Activated CD8-positive, alpha-beta memory T cell treated with anti-CD3 and anti-CD28 coated beads, Interleukin-2, amount 50 U/mL, for 1 hour (primary cell): ENCODE measurements at regions not wholly inside any gene's neighbourhood (a gene's known extent, or its start where the extent isn't known, plus 50 kb on each side); places are given as distances from the start of the nearest gene placed in this dataset.

ENCODE experiments used
- DNase-seq: peaks from one replicate; pipeline ENCODE4 v3.0.0-alpha.2; 2020; ENCODE audit errors: extremely low read depth

DNA sequence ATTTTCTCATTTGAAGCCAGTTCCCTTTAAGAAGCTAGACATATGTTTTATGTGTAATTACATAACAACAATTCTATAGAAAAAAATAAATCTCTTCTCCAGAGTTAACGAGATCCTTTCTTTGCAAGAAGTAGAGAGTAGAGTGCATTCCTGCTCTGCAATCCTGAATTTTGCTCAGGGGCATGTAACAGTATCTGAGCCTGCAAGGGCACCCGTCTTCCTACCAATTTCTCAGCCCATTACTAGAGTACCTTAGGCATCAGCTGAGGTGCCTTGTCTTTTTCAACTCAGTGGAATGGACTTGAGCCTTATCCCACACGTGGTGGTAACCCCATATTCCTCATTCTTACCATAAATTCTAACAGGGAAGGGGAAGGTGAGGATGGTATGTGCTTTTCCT lies 205.9 kb downstream of the IKZF2 start:
- no peak for DNase-seq

DNA sequence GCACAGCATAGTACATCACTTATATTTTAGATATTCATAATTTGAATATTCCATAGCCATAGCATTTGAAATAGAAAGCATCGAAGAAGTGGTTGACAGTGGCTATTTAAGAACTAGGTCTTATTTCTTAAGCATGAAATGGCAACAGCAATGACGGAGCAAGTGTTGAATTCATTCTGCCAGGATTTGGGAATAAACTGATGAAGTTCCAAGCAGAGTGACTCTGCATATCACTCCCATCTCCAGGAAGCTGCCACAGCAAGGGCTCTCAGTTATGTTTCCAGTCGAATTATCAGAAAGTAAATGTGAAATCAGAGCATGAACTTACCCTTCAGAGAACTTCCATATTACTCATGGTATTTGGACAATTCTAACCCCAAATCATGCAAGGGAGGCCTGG lies 208.1 kb downstream of the IKZF2 start:
- DNase-seq, result no peak

DNA sequence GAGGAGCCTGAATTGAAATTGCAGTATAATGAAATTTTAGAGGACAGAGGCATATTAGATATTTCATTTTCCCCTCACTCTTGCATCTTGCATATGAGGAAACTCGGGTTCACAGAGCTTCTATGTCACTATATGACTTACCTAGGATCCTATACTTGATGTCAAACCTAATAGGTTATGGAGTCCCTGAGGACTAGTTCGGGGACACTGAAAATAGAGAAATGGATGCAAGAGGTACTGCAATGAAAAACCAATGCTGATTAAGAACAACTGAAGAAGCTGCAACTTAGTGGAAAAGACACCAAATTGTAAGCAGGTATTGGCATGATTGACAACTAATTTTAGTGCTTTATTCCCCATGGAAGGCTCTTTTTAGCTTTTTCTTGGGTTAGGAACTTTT lies 210.1 kb downstream of the IKZF2 start:
- DNase-seq, result no peak

- no peak for DNase-seq
These were observed 210.6 kb downstream of the IKZF2 start for GRCh38 chr2:212940816-212941215.

- DNase-seq, result no peak
These were observed 211.5 kb downstream of the IKZF2 start for GRCh38 chr2:212939777-212940531.

- DNase-seq, result no peak
These were observed 213.1 kb downstream of the IKZF2 start for GRCh38 chr2:212938144-212938793.

DNA sequence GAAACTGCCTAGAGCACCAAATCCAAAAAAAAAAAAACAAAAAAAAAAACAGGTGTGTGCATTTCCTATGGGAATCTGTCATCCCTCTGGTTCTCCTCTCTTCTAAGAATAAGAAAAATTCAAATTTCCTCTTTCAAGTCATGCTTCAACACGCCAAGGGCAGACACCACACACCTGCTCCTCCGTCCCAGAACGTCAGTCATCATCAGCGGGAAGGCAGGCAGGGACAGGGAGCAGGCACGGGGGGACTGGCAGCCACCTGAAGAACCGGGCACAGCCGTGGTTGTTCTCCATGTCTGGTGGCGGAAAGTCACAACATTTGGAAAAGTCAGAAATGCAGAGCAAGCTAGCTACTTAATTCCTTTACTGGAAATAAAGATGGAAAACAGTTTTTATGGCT lies 214.8 kb downstream of the IKZF2 start:
- no peak for DNase-seq

- DNase-seq, result no peak
These were observed 215.7 kb downstream of the IKZF2 start for GRCh38 chr2:212935752-212936151.

DNA sequence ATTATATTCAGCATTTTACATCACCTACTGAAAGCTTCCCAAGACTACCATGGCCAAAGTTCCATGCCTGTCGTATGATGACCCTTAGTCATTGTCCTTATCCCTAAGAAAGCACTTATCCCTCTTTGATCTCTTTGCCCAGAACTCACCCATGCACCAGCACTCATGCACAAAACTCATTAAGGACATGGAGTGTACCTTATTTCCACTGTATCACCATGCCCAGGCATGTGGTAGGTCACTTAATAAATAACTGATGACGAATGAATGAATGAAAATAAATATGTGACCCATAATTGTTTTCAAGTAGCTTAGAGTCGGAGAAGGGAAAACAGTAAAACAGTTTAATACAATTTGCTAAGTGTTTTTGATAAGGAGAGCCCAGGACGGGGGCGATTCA lies 220.1 kb downstream of the IKZF2 start:
- no peak for DNase-seq

DNA sequence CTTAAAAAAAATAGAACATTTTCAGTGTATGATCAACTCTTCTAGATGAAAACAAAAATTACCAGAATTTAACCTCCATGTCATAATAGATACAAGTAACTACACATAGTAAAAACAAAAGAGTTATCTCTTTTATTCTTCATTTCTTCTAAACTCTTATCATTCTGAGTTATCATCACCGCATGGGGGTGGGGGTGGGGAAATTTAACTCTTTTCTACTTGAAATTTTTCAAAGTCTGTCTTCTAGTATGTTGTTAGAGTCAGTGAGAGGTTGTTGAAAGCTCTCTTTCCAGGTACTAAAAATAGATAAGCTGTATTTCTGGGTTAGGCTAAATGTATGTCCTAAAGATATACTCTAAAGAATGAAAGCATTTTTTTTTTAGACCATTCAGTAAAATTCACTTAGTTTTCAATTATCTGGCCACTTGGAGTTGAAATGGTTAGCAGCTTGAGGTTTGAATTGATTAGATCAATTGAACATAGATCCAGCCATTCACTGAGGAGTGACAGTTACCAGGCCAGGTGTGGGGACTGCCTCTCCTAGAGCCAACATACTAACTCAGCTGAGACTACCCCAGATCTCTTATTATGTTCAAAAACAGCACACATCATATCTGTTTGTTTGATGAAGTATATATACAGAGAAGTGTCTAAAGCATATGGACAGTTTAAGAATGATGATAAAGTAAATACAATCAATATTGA lies 220.7 kb downstream of the IKZF2 start:
- no peak for DNase-seq

- DNase-seq, result no peak
These were observed 221.4 kb downstream of the IKZF2 start for GRCh38 chr2:212929971-212930370.

- DNase-seq, result no peak
These were observed 222.3 kb downstream of the IKZF2 start for GRCh38 chr2:212929116-212929515.

- no peak for DNase-seq
These were observed 222.7 kb downstream of the IKZF2 start for GRCh38 chr2:212928681-212929080.

GRCh38 chr2:212926940-212927339 lies 224.5 kb downstream of the IKZF2 start:
- DNase-seq, result no peak

DNA sequence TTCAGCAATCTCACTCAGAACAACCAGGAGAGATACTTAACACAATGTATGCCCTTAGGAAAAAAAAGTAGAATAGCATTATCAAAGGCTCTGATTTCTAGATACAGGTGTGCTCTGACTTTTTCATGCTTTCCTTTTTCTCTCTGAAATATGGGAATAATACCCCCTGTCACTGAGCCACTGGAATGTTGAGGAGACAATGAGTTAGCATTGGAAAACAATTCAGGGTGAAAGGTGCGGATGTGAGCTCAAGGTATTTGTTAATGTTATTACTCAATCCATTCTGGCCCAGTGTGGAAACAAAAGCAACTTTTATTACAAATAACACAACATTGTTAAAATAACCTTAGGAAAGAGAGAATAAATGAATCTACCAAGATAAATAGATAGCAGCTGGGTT lies 228.0 kb downstream of the IKZF2 start:
- DNase-seq, result no peak

- DNase-seq, result no peak
These were observed 228.7 kb downstream of the IKZF2 start for GRCh38 chr2:212922701-212923100.

DNA sequence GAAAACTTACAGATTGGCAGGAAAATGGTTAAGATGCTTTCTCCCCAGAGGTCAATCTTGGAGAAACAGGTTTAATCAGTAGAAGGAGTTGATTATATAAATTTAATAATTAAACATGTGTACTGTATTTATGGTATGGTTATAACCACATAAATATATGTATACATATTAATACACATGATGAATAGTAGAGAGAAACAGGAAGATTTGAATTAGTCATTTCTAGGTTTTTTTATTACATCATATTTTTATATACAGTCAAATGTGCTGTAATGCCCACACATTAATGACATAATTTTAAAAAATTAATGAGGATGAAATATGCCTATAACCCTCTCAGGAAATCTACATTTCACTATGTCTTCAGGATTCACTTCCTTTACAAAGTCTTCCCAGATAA lies 229.7 kb downstream of the IKZF2 start:
- DNase-seq, result no peak

- DNase-seq, result no peak
These were observed 230.4 kb downstream of the IKZF2 start for GRCh38 chr2:212921061-212921460.

DNA sequence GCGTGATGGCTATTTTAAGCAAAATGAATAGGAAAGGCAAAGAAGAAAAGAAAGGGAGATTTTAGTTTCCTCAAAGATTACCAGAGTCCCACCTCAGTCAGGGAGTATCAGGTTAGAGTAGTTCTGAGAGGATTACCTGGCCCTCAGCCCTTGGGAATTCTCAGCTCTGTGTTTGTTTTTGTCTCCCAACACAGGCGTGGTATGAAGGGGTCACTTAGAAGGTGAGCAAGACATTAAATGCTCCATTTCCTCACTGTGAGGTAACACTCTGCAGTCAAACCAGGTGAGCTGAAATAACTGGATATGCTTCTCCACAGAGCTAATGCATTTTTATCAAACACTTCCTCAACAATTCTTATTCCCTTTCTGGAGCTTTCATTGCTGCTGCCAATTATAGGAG lies 232.2 kb downstream of the IKZF2 start:
- no peak for DNase-seq

GRCh38 chr2:212918336-212918735 lies 233.1 kb downstream of the IKZF2 start:
- DNase-seq, result no peak

DNA sequence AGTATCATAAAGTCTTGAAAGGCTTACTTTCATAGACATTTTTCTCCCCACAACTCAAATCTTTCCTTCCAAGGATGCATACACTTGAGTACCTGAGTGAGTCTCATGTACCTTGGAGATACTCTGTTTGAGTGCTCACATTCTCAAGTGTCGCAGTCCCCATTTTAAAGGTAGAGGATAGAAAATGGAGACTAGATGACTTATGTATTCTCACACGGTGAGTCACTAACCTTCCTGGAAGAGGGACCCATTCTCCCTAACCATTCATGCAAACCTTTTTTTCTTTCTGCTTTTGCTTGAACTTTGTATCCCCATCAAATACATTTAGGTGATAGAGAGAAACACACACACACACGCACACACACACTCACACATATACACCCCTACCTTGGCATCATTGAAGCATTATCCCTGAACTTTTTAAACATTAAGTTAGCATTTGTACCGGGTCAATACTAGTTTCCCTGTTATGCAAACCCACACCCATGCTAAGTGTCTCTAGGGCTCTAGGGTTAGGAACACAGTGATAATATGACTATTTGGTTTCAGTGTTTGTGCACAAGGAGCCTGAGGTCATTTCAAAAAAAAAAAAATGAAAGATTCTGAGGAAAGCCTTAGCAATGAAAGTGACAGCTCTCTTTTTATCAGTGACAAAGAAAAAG lies 236.2 kb downstream of the IKZF2 start:
- DNase-seq, result no peak

GRCh38 chr2:212914392-212914791 lies 237.0 kb downstream of the IKZF2 start:
- no peak for DNase-seq
